ENCODE measurements at regions not wholly inside any gene's neighbourhood (a gene's known extent, or its start where the extent isn't known, plus 50 kb on each side); places are given as distances from the start of the nearest gene placed in this dataset.

GRCh38 chr1:14217384-14217783 lies 381.1 kb upstream of the KAZN start:
- no peak for TF ChIP-seq CTCF (conservative IDR thresholded peaks at IDR 0.05)

GRCh38 chr1:14220324-14220723 lies 378.2 kb upstream of the KAZN start:
- no peak overlapping the region for H3K27ac ChIP-seq
- TF ChIP-seq CTCF (conservative IDR thresholded peaks at IDR 0.05) = no peak

More at GRCh38 chr1:14217384-14217783, 381.1 kb upstream of the KAZN start:
- no peak overlapping the region for H3K27ac ChIP-seq

- no peak overlapping the region for H3K27ac ChIP-seq
- no peak for TF ChIP-seq CTCF (conservative IDR thresholded peaks at IDR 0.05)
These were observed 377.7 kb upstream of the KAZN start for GRCh38 chr1:14220811-14221210.

GRCh38 chr1:14222086-14222485 lies 376.4 kb upstream of the KAZN start:
- no peak for TF ChIP-seq CTCF (conservative IDR thresholded peaks at IDR 0.05)
- no peak overlapping the region for H3K27ac ChIP-seq

- no peak for TF ChIP-seq CTCF (conservative IDR thresholded peaks at IDR 0.05)
- H3K27ac ChIP-seq = no peak overlapping the region
These were observed 369.8 kb upstream of the KAZN start for GRCh38 chr1:14228677-14229076.

- no peak overlapping the region for H3K27ac ChIP-seq
- no peak for TF ChIP-seq CTCF (conservative IDR thresholded peaks at IDR 0.05)
These were observed 365.0 kb upstream of the KAZN start for GRCh38 chr1:14233510-14233909.

- no peak overlapping the region for H3K27ac ChIP-seq
These were observed 362.4 kb upstream of the KAZN start for GRCh38 chr1:14236097-14236496.

More at GRCh38 chr1:14236097-14236496, 362.4 kb upstream of the KAZN start:
- no peak for TF ChIP-seq CTCF (conservative IDR thresholded peaks at IDR 0.05)
